Activated naive CD4-positive, alpha-beta T cell treated with anti-CD3 and anti-CD28 coated beads, Interleukin-2, amount 50 U/mL, for 72 hours (primary cell): ENCODE measurements at regions not wholly inside any gene's neighbourhood (a gene's known extent, or its start where the extent isn't known, plus 50 kb on each side); places are given as distances from the start of the nearest gene placed in this dataset.
A peak's percentile ranks its signal among the peaks of the same experiment; 100 is the strongest.
"Not testable (repeated sequence)": the region's sequence is repeated elsewhere in the genome, so short reads cannot be mapped to it uniquely, and the experiment has no call there.

Source experiments
- ATAC-seq, 2 donors: fragments of 150-1000 bp; cut with Tn5 transposase; 2 replicates each; pipeline ENCODE4 v1.10.0; 2021; ENCODE audit warnings: mild to moderate bottlenecking in 2 of 2, moderate library complexity in 2 of 2
- DNase-seq, 2 donors: peaks; one replicate each; pipeline ENCODE4 v3.0.0; 2021 to 2022; ENCODE audit warnings: low spot score in 2 of 2
- H3K27ac Mint-ChIP-seq, 2 donors: one replicate each; pipeline ENCODE4 v1.8.0; 2022; ENCODE audit warnings: mild to moderate bottlenecking in 2 of 2, mixed read lengths in 2 of 2
- H3K36me3 Mint-ChIP-seq, 2 donors: one replicate each; pipeline ENCODE4 v1.8.0; 2022; ENCODE audit warnings: mixed read lengths in 2 of 2
- H3K9me3 Mint-ChIP-seq, 2 donors: one replicate each; pipeline ENCODE4 v1.8.0; 2022; ENCODE audit warnings: mixed read lengths in 2 of 2

GRCh38 chr7:25069900-25070443 is 55.1 kb downstream of the CYCS start:
- peak; percentile 62 to 80 for ATAC-seq
- peaks cover 0 to 3% of the 10 kb centered on the region in 2 donors for H3K36me3 Mint-ChIP-seq

GRCh38 chr7:25068502-25069213 is 56.4 kb downstream of the CYCS start:
- H3K36me3 Mint-ChIP-seq = no peaks in the 10 kb centered on the region
- DNase-seq (no peak), ATAC-seq (no peak)
- H3K27ac Mint-ChIP-seq = no peak overlapping the region
- H3K9me3 Mint-ChIP-seq = no peaks in the 10 kb centered on the region

More at GRCh38 chr7:25069900-25070443, 55.1 kb downstream of the CYCS start:
- Mint-ChIP-seq H3K9me3 (peaks cover 0 to 2% of the 10 kb centered on the region in 2 donors), H3K27ac (no peak overlapping the region)
- DNase-seq = peak in 1 of 2 donors; percentile 45

GRCh38 chr7:25067726-25068501 is 57.1 kb downstream of the CYCS start:
- DNase-seq (no peak), ATAC-seq (no peak)
- Mint-ChIP-seq H3K36me3 (no peaks in the 10 kb centered on the region), H3K9me3 (no peaks in the 10 kb centered on the region), H3K27ac (no peak overlapping the region)

GRCh38 chr7:25066253-25066652 is 58.8 kb downstream of the CYCS start:
- peak; percentile 54 to 75 for ATAC-seq
- Mint-ChIP-seq H3K36me3 (no peaks in the 10 kb centered on the region), H3K9me3 (no peaks in the 10 kb centered on the region), H3K27ac (no peak overlapping the region)
- no peak for DNase-seq

GRCh38 chr7:25062380-25062779 is 62.7 kb downstream of the CYCS start:
- H3K36me3 Mint-ChIP-seq = no peaks in the 10 kb centered on the region
- H3K27ac Mint-ChIP-seq = no peak overlapping the region
- no peak for ATAC-seq
- no peaks in the 10 kb centered on the region for H3K9me3 Mint-ChIP-seq
- no peak for DNase-seq

- no peak for DNase-seq
- H3K9me3 Mint-ChIP-seq = no peaks in the 10 kb centered on the region
- ATAC-seq = no peak
- no peaks in the 10 kb centered on the region for H3K36me3 Mint-ChIP-seq
- no peak overlapping the region for H3K27ac Mint-ChIP-seq
Observed at GRCh38 chr7:25060487-25061055, 64.5 kb downstream of the CYCS start.

- H3K9me3 Mint-ChIP-seq = no peaks in the 10 kb centered on the region
- ATAC-seq (no peak), DNase-seq (no peak)
- no peaks in the 10 kb centered on the region for H3K36me3 Mint-ChIP-seq
- peak overlapping the region in 1 of 2 donors; percentile 86 for H3K27ac Mint-ChIP-seq
Observed at GRCh38 chr7:25059576-25059975, 65.5 kb downstream of the CYCS start.

- ATAC-seq (no peak), DNase-seq (no peak)
- Mint-ChIP-seq H3K9me3 (no peaks in the 10 kb centered on the region), H3K36me3 (no peaks in the 10 kb centered on the region), H3K27ac (no peak overlapping the region)
Observed at GRCh38 chr7:25056368-25056767, 68.7 kb downstream of the CYCS start.

GRCh38 chr7:25055520-25056220 is 69.4 kb downstream of the CYCS start:
- no peaks in the 10 kb centered on the region for H3K9me3 Mint-ChIP-seq
- ATAC-seq (no peak), DNase-seq (no peak)
- H3K36me3 Mint-ChIP-seq = no peaks in the 10 kb centered on the region
- no peak overlapping the region for H3K27ac Mint-ChIP-seq

- no peaks in the 10 kb centered on the region for H3K36me3 Mint-ChIP-seq
- H3K27ac Mint-ChIP-seq = no peak overlapping the region
- ATAC-seq (no peak), DNase-seq (no peak)
- H3K9me3 Mint-ChIP-seq = no peaks in the 10 kb centered on the region
Observed at GRCh38 chr7:25054819-25055519, 70.1 kb downstream of the CYCS start.

- Mint-ChIP-seq H3K36me3 (no peaks in the 10 kb centered on the region), H3K9me3 (no peaks in the 10 kb centered on the region), H3K27ac (no peak overlapping the region)
- ATAC-seq = no peak
- DNase-seq = no peak
Observed at GRCh38 chr7:25050223-25050622, 70.2 kb upstream of the OSBPL3 start.

- ATAC-seq = no peak
- no peak for DNase-seq
- Mint-ChIP-seq H3K36me3 (no peaks in the 10 kb centered on the region), H3K9me3 (no peaks in the 10 kb centered on the region), H3K27ac (no peak overlapping the region)
Observed at GRCh38 chr7:25048444-25048834, 68.5 kb upstream of the OSBPL3 start.

GRCh38 chr7:25047571-25048443 is 67.8 kb upstream of the OSBPL3 start:
- H3K9me3 Mint-ChIP-seq, H3K27ac Mint-ChIP-seq, H3K36me3 Mint-ChIP-seq, ATAC-seq, DNase-seq: not testable (repeated sequence)

- Mint-ChIP-seq H3K9me3 (peaks cover 11% of the 10 kb centered on the region in 2 donors), H3K36me3 (peaks cover 8 to 12% of the 10 kb centered on the region in 2 donors), H3K27ac (no peak overlapping the region)
- DNase-seq (no peak), ATAC-seq (no peak)
Observed at GRCh38 chr7:25037325-25037724, 57.3 kb upstream of the OSBPL3 start.

- Mint-ChIP-seq H3K27ac (no peak overlapping the region), H3K36me3 (peaks cover 8 to 12% of the 10 kb centered on the region in 2 donors), H3K9me3 (peaks cover 11% of the 10 kb centered on the region in 2 donors)
- no peak for DNase-seq
- ATAC-seq = no peak
Observed at GRCh38 chr7:25035274-25035673, 55.3 kb upstream of the OSBPL3 start.
